Thyroid gland (tissue), 4 donors: ENCODE measurements at regions not wholly inside any gene's neighbourhood (a gene's known extent, or its start where the extent isn't known, plus 50 kb on each side); places are given as distances from the start of the nearest gene placed in this dataset.

Experiments
- DNase-seq, 2 donors: peaks; one replicate each; pipeline ENCODE4 v3.0.0-alpha.2; 2019
- H3K27ac ChIP-seq, 3 donors: fragments of 200-600 bp; sonication (generic); 1 replicate in 2 of 3; 2 replicates in 1 of 3; pipeline ENCODE4 v1.5.1; 2016 to 2019; ENCODE audit warnings: mild to moderate bottlenecking in 1 of 3, moderate library complexity in 1 of 3
- H3K27me3 ChIP-seq: fragments of 200-600 bp; sonication (generic); one replicate; pipeline ENCODE4 v1.5.1; 2019
- H3K36me3 ChIP-seq, 2 donors: fragments of 200-600 bp; sonication (generic); one replicate each; pipeline ENCODE4 v1.5.1; 2016 to 2019
- H3K4me1 ChIP-seq, 2 donors: fragments of 200-600 bp; sonication (generic); one replicate each; pipeline ENCODE4 v1.5.1; 2017 to 2019
- H3K4me3 ChIP-seq, 3 donors: fragments of 200-600 bp; sonication (generic); replicated peaks in 1 of 3; 1 replicate in 2 of 3; 2 replicates in 1 of 3; pipeline ENCODE4 v1.5.1; 2016; ENCODE audit warnings: mild to moderate bottlenecking in 1 of 3
- H3K9me3 ChIP-seq: fragments of 200-600 bp; sonication (generic); one replicate; pipeline ENCODE4 v1.5.1; 2017
- CTCF ChIP-seq, 6 experiments: fragments of 200-600 bp in 3 of 6; fragments of 450-650 bp in 3 of 6; sonication (generic) in 3 of 6; IDR thresholded peaks; one replicate each; pipeline ENCODE4 v1.5.1; 2016 to 2019; ENCODE audit warnings: antibody characterized with exemption in 6 of 6, mild to moderate bottlenecking in 2 of 6, inconsistent platforms in 1 of 6, moderate library complexity in 1 of 6
- POLR2A ChIP-seq, 2 donors: fragments of 450-650 bp; IDR thresholded peaks; one replicate each; pipeline ENCODE4 v1.6.1; 2017; ENCODE audit warnings: antibody characterized with exemption in 2 of 2, mild to moderate bottlenecking in 2 of 2, moderate library complexity in 1 of 2
- WGBS, 2 donors: methylation state at CpG; one replicate each; pipeline ENCODE4 v1.1.5; 2017; 5-methylcytosine and 5-hydroxymethylcytosine counted together
- intact Hi-C: fragments of 100-400 bp; cut with DNase I; formaldehyde crosslinking; loops from one replicate; pipeline ENCODE4 v1.15.1; 2023

DNA sequence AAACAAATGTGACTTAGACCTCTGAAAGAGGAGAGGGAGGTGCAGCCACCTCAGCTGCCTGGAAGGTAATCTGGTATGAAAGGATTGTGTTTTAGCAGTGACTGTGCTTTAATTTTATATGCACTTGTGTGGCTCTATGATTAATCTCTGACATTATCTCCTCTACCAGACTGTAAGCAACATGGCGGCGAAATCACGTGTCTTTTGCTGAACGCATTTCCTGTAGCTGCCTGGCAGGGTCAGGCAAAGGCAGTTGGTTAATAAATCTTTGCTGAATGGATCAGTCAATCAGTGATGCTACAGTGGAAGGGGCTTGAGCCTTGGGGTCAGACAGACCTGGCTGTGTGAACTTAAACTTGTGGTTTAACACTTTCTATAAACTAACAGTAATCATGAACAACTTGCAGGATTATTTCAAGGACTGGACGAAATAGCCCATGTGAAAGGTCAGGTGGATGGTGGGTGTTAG, 96.9 kb downstream of the ADSS2 start:
- no peak for TF ChIP-seq POLR2A (IDR thresholded peaks at IDR 0.05)
- no peak for TF ChIP-seq CTCF (IDR thresholded peaks at IDR 0.05)
- 72 to 81% methylated on average over 5 of the region's 5 CpGs for WGBS, 2 donors

DNA sequence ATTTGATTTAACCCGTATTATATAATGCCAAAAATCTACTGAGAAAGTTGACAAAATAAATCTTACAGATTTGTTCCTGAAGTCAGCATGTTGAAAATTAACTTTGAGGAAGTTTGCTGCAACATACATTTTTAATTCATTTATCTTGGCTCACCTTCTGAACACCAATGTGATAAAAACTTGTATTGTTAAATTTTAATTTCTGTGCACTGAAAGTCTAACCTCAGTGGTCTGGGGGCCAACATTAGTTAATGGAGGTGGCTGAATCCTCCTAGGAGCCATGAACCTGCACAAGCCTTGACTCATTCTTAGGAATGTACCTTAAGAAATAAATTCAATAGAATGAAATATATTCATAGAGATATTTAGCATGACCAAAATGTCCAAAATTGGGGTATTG, 95.3 kb downstream of the ADSS2 start:
- no peak overlapping the region for H3K4me3 ChIP-seq
- no peak for TF ChIP-seq POLR2A (IDR thresholded peaks at IDR 0.05)
- no peak for TF ChIP-seq CTCF (IDR thresholded peaks at IDR 0.05)
- H3K27me3 ChIP-seq = no peaks in the 10 kb centered on the region
- intact Hi-C loops = no loop called here
- WGBS, 2 donors = 94 to 96% methylated on average over 1 of the region's 1 CpG
- H3K9me3 ChIP-seq = no peaks in the 10 kb centered on the region
- no peak for DNase-seq
- H3K36me3 ChIP-seq = no peaks in the 10 kb centered on the region
- peaks cover 12 to 14% of the 10 kb centered on the region in 2 donors for H3K4me1 ChIP-seq
- H3K27ac ChIP-seq = no peak overlapping the region

More for the DNA sequence above, 96.9 kb downstream of the ADSS2 start:
- no peak for DNase-seq
- Histone ChIP-seq H3K4me1 (peaks cover 10 to 14% of the 10 kb centered on the region in 2 donors), H3K27ac (peak overlapping the region in 1 of 3 donors; percentile 17), H3K4me3 (no peak overlapping the region), H3K27me3 (no peaks in the 10 kb centered on the region), H3K9me3 (no peaks in the 10 kb centered on the region), H3K36me3 (no peaks in the 10 kb centered on the region)
- intact Hi-C loops = no loop called here
